ENCODE measurements at regions not wholly inside any gene's neighbourhood (a gene's known extent, or its start where the extent isn't known, plus 50 kb on each side); places are given as distances from the start of the nearest gene placed in this dataset.
"Not testable (repeated sequence)": the region's sequence is repeated elsewhere in the genome, so short reads cannot be mapped to it uniquely, and the experiment has no call there.

GRCh38 chr6:164069350-164069990 lies 655.0 kb downstream of the QKI start:
- H3K9me3 ChIP-seq (ENCODE audit: control insufficient read depth, low read length, poor library complexity, severe bottlenecking), result no peaks in the 10 kb centered on the region
- Mint-ChIP-seq H3K4me3 (no peak overlapping the region), H3K27me3 (peaks cover 12% of the 10 kb centered on the region), H3K36me3 (ENCODE audit: low read depth) (no peaks in the 10 kb centered on the region), H3K27ac (no peak overlapping the region), H3K4me1 (no peaks in the 10 kb centered on the region)
- ATAC-seq, result no peak
- no peak for DNase-seq

GRCh38 chr6:164068527-164068926 lies 654.0 kb downstream of the QKI start:
- H3K4me1 Mint-ChIP-seq, result no peaks in the 10 kb centered on the region
- H3K27me3 Mint-ChIP-seq, result peaks cover 15% of the 10 kb centered on the region
- no peak for ATAC-seq

DNA sequence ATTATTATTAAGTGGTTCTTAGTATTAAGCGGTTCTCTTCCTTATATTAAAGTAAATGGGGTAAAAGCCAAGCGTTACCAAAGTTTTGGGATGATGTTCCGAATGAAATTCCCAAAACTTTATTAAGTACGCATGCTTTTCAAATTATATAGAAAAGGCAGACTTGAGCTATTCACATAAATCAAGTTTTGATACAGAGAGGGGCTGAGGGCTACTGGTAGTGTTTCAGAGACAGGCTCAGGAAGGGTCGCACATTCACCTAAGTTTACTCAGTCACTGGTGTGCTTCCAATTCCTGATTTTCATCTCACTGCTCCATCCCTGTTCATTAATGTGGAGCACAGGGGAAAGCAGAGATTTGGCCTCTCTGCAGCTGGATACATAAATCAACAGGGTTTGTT lies 652.2 kb downstream of the QKI start:
- DNase-seq (no peak), ATAC-seq (no peak)
- H3K9me3 ChIP-seq (ENCODE audit: control insufficient read depth, low read length, poor library complexity, severe bottlenecking), result no peaks in the 10 kb centered on the region
- H3K4me1 Mint-ChIP-seq, result no peaks in the 10 kb centered on the region
- no peak overlapping the region for H3K4me3 Mint-ChIP-seq
- peaks cover 15% of the 10 kb centered on the region for H3K27me3 Mint-ChIP-seq
- H3K27ac Mint-ChIP-seq, result no peak overlapping the region
- H3K36me3 Mint-ChIP-seq (ENCODE audit: low read depth), result no peaks in the 10 kb centered on the region

More at GRCh38 chr6:164068527-164068926, 654.0 kb downstream of the QKI start:
- no peak overlapping the region for H3K4me3 Mint-ChIP-seq
- no peak overlapping the region for H3K27ac Mint-ChIP-seq
- no peaks in the 10 kb centered on the region for H3K9me3 ChIP-seq (ENCODE audit: control insufficient read depth, low read length, poor library complexity, severe bottlenecking)
- DNase-seq, result no peak
- no peaks in the 10 kb centered on the region for H3K36me3 Mint-ChIP-seq (ENCODE audit: low read depth)

DNA sequence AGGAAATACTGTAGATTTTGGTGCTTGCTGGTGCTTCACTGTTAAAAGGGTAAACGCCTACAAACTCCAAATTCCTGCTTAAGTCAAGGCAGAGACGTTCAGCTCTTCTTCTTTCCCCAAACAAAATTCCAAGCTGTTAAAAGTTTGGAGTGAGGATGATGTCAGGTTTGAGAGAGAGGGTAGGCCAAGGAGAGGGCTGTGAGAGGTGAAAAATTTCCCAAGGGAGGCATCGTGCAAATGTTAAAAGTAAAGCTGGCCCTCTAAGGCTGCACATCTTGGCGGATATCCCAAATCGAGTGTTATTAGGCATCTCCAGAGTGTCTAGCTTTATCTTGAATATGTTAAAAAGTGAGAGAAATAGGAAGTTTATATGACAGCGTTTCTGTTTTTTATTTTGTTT lies 651.8 kb downstream of the QKI start:
- H3K9me3 ChIP-seq (ENCODE audit: control insufficient read depth, low read length, poor library complexity, severe bottlenecking), result no peaks in the 10 kb centered on the region
- Mint-ChIP-seq H3K36me3 (ENCODE audit: low read depth) (no peaks in the 10 kb centered on the region), H3K4me1 (no peaks in the 10 kb centered on the region), H3K27ac (no peak overlapping the region), H3K4me3 (no peak overlapping the region), H3K27me3 (peaks cover 15% of the 10 kb centered on the region)
- DNase-seq (no peak), ATAC-seq (no peak)

GRCh38 chr6:164063346-164063745 lies 648.8 kb downstream of the QKI start:
- H3K36me3 Mint-ChIP-seq (ENCODE audit: low read depth), result no peaks in the 10 kb centered on the region
- H3K27ac Mint-ChIP-seq, result no peak overlapping the region
- H3K9me3 ChIP-seq (ENCODE audit: control insufficient read depth, low read length, poor library complexity, severe bottlenecking), result no peaks in the 10 kb centered on the region
- H3K27me3 Mint-ChIP-seq, result peaks cover 15% of the 10 kb centered on the region
- H3K4me1 Mint-ChIP-seq, result no peaks in the 10 kb centered on the region
- no peak overlapping the region for H3K4me3 Mint-ChIP-seq
- no peak for DNase-seq
- ATAC-seq, result no peak

DNA sequence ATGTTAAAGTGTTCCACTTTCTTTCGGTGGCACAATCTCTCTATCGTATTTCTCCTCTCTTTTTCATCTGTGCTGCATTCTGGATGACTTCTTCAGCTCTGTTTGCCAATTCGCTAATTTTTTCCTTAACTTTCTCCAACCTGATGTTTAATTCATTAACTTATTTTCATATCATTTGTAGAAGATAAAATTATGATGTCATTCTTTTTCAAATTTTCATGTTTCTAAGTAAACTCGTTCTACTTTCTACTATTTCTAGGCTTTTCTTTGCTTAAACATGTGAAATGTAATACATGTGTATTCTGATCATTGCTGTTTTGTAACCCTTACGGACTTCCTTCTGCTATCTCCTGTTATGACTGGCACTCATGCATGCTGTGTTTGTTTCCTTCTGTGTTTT lies 648.4 kb downstream of the QKI start:
- DNase-seq, result no peak
- H3K27me3 Mint-ChIP-seq, result peaks cover 15% of the 10 kb centered on the region
- ATAC-seq, result no peak
- H3K27ac Mint-ChIP-seq, result no peak overlapping the region
- H3K9me3 ChIP-seq (ENCODE audit: control insufficient read depth, low read length, poor library complexity, severe bottlenecking), result no peaks in the 10 kb centered on the region
- no peak overlapping the region for H3K4me3 Mint-ChIP-seq
- no peaks in the 10 kb centered on the region for H3K4me1 Mint-ChIP-seq
- H3K36me3 Mint-ChIP-seq (ENCODE audit: low read depth), result no peaks in the 10 kb centered on the region

GRCh38 chr6:164057876-164058275 lies 643.4 kb downstream of the QKI start:
- no peaks in the 10 kb centered on the region for H3K36me3 Mint-ChIP-seq (ENCODE audit: low read depth)
- H3K4me3 Mint-ChIP-seq, result no peak overlapping the region
- no peaks in the 10 kb centered on the region for H3K4me1 Mint-ChIP-seq
- H3K27me3 Mint-ChIP-seq, result no peaks in the 10 kb centered on the region
- no peak for ATAC-seq
- DNase-seq, result no peak
- no peaks in the 10 kb centered on the region for H3K9me3 ChIP-seq (ENCODE audit: control insufficient read depth, low read length, poor library complexity, severe bottlenecking)
- no peak overlapping the region for H3K27ac Mint-ChIP-seq

DNA sequence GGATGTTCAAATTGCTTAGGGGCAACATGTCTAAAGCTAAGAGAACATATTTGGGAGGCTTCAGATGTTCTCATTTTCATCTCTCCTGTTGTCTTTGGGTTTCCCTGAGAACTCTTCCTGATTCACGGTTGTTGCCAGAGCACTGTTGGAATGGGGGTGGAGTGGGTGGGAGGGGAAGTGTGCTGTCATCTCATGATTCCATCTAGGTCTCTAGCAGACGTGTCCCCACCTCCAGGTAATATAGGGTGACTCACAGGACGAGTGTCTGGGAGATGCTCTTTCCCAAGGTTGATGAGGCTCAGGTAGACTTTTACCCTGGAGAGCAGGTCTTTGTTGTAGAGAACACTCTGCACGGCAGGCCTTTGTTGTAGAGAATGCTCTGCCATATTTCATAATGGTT lies 636.9 kb downstream of the QKI start:
- Mint-ChIP-seq H3K4me3 (no peak overlapping the region), H3K27me3 (peaks cover 9% of the 10 kb centered on the region), H3K27ac (no peak overlapping the region), H3K36me3 (ENCODE audit: low read depth) (no peaks in the 10 kb centered on the region), H3K4me1 (no peaks in the 10 kb centered on the region)
- H3K9me3 ChIP-seq (ENCODE audit: control insufficient read depth, low read length, poor library complexity, severe bottlenecking), result no peaks in the 10 kb centered on the region
- no peak for ATAC-seq
- DNase-seq, result no peak

DNA sequence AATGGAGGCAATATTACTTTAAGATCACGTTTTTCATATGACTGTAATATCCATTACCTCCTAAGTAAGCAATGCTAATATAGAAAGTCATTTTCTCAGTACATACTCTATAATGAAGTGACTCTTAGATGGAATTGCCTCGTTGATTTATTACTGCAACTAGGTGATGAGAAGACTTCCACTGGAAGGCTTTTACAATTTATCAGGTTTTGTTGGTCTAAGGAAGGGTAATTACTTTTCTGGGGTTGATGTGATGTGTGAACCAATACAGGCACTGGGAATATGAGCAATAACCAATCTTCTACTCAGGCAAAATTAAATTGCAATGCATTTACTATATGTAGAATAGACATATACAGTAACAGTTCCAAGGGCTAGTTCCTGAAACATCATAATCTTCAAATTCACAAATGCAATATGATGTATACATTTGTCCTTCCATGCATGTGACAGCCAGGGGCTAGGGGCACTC lies 635.0 kb downstream of the QKI start:
- Mint-ChIP-seq H3K4me1 (no peaks in the 10 kb centered on the region), H3K27me3 (peaks cover 9% of the 10 kb centered on the region), H3K4me3 (no peak overlapping the region), H3K36me3 (ENCODE audit: low read depth) (no peaks in the 10 kb centered on the region), H3K27ac (no peak overlapping the region)
- no peak for ATAC-seq
- no peak for DNase-seq
- H3K9me3 ChIP-seq (ENCODE audit: control insufficient read depth, low read length, poor library complexity, severe bottlenecking), result no peaks in the 10 kb centered on the region

DNA sequence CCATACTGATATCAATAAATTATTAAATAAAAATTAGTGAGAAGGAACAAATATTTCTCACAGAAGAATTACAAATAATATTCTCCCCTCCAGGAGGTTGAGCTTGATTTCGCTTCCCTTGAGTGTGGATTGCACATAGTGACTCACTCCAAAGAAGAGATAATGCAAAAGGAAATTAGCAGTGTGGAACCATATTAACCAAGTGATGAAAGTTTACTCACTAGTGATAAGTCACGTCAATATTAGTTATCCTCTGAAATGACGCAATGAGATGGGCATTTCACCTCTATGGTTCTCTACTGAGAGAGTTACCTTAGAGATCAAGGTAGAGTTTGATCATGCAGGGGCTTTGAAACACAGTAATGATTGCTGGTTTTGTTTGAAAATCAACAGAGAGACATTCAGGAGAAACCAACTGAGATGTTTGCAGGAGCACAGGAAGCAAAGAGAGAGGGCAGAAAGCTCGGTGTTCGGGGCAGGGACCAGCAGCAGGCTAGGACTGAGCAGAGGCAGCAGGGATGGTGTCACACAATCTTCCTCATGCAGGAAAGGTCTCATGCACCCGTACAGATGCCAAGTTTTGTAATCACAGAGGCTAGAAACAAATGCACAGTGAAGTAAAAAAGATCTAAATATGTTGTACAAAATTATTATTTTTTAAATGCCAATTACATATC lies 634.5 kb downstream of the QKI start:
- no peak for ATAC-seq
- no peaks in the 10 kb centered on the region for H3K9me3 ChIP-seq (ENCODE audit: control insufficient read depth, low read length, poor library complexity, severe bottlenecking)
- no peak overlapping the region for H3K27ac Mint-ChIP-seq
- no peaks in the 10 kb centered on the region for H3K4me1 Mint-ChIP-seq
- DNase-seq, result no peak
- H3K27me3 Mint-ChIP-seq, result peaks cover 9% of the 10 kb centered on the region
- no peaks in the 10 kb centered on the region for H3K36me3 Mint-ChIP-seq (ENCODE audit: low read depth)
- H3K4me3 Mint-ChIP-seq, result no peak overlapping the region

- Mint-ChIP-seq H3K4me3 (no peak overlapping the region), H3K27me3 (peaks cover 9% of the 10 kb centered on the region), H3K27ac (no peak overlapping the region), H3K4me1 (no peaks in the 10 kb centered on the region), H3K36me3 (ENCODE audit: low read depth) (no peaks in the 10 kb centered on the region)
- ATAC-seq (no peak), DNase-seq (no peak)
- H3K9me3 ChIP-seq (ENCODE audit: control insufficient read depth, low read length, poor library complexity, severe bottlenecking), result no peaks in the 10 kb centered on the region
Observed at GRCh38 chr6:164045082-164045481, 630.6 kb downstream of the QKI start.

DNA sequence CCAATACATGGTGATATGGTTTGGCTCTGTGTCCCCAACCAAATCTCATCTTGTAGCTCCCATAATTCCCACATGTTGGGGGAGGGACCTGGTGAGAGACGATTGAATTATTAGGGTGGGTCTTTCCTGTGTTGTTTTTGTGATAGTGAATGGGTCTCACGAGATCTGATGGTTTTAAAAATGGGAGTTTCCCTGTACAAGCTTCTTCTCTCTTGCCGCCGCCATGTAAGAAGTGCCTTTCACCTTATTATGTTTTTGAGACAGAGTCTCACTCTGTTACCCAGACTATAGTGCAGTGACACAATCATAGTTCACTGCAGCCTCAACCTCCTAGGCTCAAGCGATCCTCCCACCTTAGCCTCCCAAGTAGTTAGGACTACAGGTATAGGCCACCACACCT lies 629.1 kb downstream of the QKI start:
- H3K27me3 Mint-ChIP-seq; H3K36me3 Mint-ChIP-seq (ENCODE audit: low read depth): not testable (repeated sequence)

GRCh38 chr6:164042212-164042611 lies 627.7 kb downstream of the QKI start:
- H3K9me3 ChIP-seq (ENCODE audit: control insufficient read depth, low read length, poor library complexity, severe bottlenecking), result no peaks in the 10 kb centered on the region
- no peak overlapping the region for H3K4me3 Mint-ChIP-seq
- H3K36me3 Mint-ChIP-seq (ENCODE audit: low read depth), result no peaks in the 10 kb centered on the region
- no peak overlapping the region for H3K27ac Mint-ChIP-seq
- H3K4me1 Mint-ChIP-seq, result no peaks in the 10 kb centered on the region
- H3K27me3 Mint-ChIP-seq, result peaks cover 9% of the 10 kb centered on the region
- no peak for DNase-seq
- ATAC-seq, result no peak

More for the DNA sequence above, 629.1 kb downstream of the QKI start:
- not testable (repeated sequence) for H3K4me1 Mint-ChIP-seq; ATAC-seq; H3K27ac Mint-ChIP-seq; DNase-seq; H3K4me3 Mint-ChIP-seq; H3K9me3 ChIP-seq (ENCODE audit: control insufficient read depth, low read length, poor library complexity, severe bottlenecking)

GRCh38 chr6:164040994-164041393 lies 626.5 kb downstream of the QKI start:
- Mint-ChIP-seq H3K4me3 (no peak overlapping the region), H3K27ac (no peak overlapping the region), H3K36me3 (ENCODE audit: low read depth) (no peaks in the 10 kb centered on the region), H3K4me1 (no peaks in the 10 kb centered on the region), H3K27me3 (peaks cover 9% of the 10 kb centered on the region)
- no peaks in the 10 kb centered on the region for H3K9me3 ChIP-seq (ENCODE audit: control insufficient read depth, low read length, poor library complexity, severe bottlenecking)
- ATAC-seq (no peak), DNase-seq (no peak)
